Smooth muscle cell (in vitro differentiated cells): ENCODE measurements at regions not wholly inside any gene's neighbourhood (a gene's known extent, or its start where the extent isn't known, plus 50 kb on each side); places are given as distances from the start of the nearest gene placed in this dataset.

ENCODE experiments used
- DNase-seq: peaks from one replicate; lab custom pipeline; 2025; ENCODE audit not compliant: unreplicated experiment; lab: John Stamatoyannopoulos, UW
- H2AFZ ChIP-seq: fragments of 200-600 bp; sonication (generic); 2 replicates; pipeline ENCODE4 v1.6.0; 2016; ENCODE audit warnings: antibody characterized with exemption, low read depth, mild to moderate bottlenecking
- H3F3A ChIP-seq: fragments of 200-600 bp; sonication (generic); 2 replicates; pipeline ENCODE4 v1.6.0; 2017; ENCODE audit warnings: antibody characterized with exemption, low read depth
- H3K27ac ChIP-seq: fragments of 200-600 bp; sonication (generic); 2 replicates; pipeline ENCODE4 v1.5.1; 2016; ENCODE audit warnings: low read depth, mild to moderate bottlenecking
- H3K27me3 ChIP-seq: fragments of 200-600 bp; sonication (generic); 2 replicates; pipeline ENCODE4 v1.6.1; 2016; ENCODE audit warnings: low read depth, mild to moderate bottlenecking
- H3K36me3 ChIP-seq: fragments of 200-600 bp; sonication (generic); 2 replicates; pipeline ENCODE4 v1.5.1; 2016; ENCODE audit warnings: low read depth
- H3K4me1 ChIP-seq: fragments of 200-600 bp; sonication (generic); 2 replicates; pipeline ENCODE4 v1.5.1; 2016; ENCODE audit warnings: low read depth
- H3K4me2 ChIP-seq: fragments of 200-600 bp; sonication (generic); 2 replicates; pipeline ENCODE4 v1.6.0; 2016; ENCODE audit warnings: mild to moderate bottlenecking
- H3K4me3 ChIP-seq: fragments of 200-600 bp; sonication (generic); 2 replicates; pipeline ENCODE4 v1.5.1; 2016; ENCODE audit warnings: mild to moderate bottlenecking
- H3K79me2 ChIP-seq: fragments of 200-600 bp; sonication (generic); 2 replicates; pipeline ENCODE4 v1.6.0; 2016; ENCODE audit warnings: low read depth, mild to moderate bottlenecking
- H3K9ac ChIP-seq: fragments of 200-600 bp; sonication (generic); 2 replicates; pipeline ENCODE4 v1.6.0; 2016; ENCODE audit warnings: low read depth
- H3K9me3 ChIP-seq: fragments of 200-600 bp; sonication (generic); replicated peaks from 2 replicates; pipeline ENCODE4 v1.5.1; 2016; ENCODE audit warnings: low read depth
- H4K20me1 ChIP-seq: fragments of 200-600 bp; sonication (generic); 2 replicates; pipeline ENCODE4 v1.6.0; 2016; ENCODE audit warnings: low read depth
- WGBS: methylation state at CpG from one replicate; pipeline ENCODE4 v1.1.7; 2016; ENCODE audit warnings: low lambda C conversion rate; 5-methylcytosine and 5-hydroxymethylcytosine counted together
- TF ChIP-seq, protein P1 (sequence below): fragments of 200-600 bp; sonication (generic); IDR thresholded peaks from 2 replicates; pipeline ENCODE4 v1.5.1; 2017; ENCODE audit warnings: borderline replicate concordance, mild to moderate bottlenecking, antibody characterized with exemption; ENCODE audit not compliant: insufficient read depth, poor library complexity, severe bottlenecking

DNA sequence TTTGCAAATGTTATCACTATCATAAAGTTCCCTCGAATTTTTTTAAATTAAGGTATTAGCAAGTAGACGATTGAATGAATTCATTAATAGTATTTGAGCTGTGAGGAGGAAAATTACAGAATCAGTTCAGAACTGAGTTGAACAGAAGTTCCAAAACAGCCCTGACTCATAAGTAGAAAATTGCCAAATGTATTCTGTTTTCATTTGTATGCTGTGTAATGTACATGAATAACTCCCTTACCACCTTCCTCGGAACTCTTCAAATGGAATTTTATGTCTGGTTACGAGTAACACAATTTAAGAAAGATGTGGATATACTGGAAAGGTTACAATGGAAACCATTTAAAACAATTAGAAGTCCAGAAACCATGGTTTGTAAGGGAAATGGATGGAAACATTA is 283.3 kb upstream of the FAR2 start:
- no peak overlapping the region for H3K27ac ChIP-seq
- H3K9me3 ChIP-seq = no peaks in the 10 kb centered on the region
- no peak for DNase-seq
- no peaks in the 10 kb centered on the region for H3K27me3 ChIP-seq
- H3K36me3 ChIP-seq = no peaks in the 10 kb centered on the region
- 51% methylated on average over 4 of the region's 4 CpGs for WGBS
- no peak overlapping the region for H2AFZ ChIP-seq
- no peaks in the 10 kb centered on the region for H4K20me1 ChIP-seq
- TF ChIP-seq, protein P1, sequence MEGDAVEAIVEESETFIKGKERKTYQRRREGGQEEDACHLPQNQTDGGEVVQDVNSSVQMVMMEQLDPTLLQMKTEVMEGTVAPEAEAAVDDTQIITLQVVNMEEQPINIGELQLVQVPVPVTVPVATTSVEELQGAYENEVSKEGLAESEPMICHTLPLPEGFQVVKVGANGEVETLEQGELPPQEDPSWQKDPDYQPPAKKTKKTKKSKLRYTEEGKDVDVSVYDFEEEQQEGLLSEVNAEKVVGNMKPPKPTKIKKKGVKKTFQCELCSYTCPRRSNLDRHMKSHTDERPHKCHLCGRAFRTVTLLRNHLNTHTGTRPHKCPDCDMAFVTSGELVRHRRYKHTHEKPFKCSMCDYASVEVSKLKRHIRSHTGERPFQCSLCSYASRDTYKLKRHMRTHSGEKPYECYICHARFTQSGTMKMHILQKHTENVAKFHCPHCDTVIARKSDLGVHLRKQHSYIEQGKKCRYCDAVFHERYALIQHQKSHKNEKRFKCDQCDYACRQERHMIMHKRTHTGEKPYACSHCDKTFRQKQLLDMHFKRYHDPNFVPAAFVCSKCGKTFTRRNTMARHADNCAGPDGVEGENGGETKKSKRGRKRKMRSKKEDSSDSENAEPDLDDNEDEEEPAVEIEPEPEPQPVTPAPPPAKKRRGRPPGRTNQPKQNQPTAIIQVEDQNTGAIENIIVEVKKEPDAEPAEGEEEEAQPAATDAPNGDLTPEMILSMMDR = no peak
- no peaks in the 10 kb centered on the region for H3K79me2 ChIP-seq
- H3K4me2 ChIP-seq = no peak overlapping the region
- peaks cover 22% of the 10 kb centered on the region for H3F3A ChIP-seq
- H3K4me3 ChIP-seq = no peak overlapping the region
- peaks cover 11% of the 10 kb centered on the region for H3K4me1 ChIP-seq
- no peak overlapping the region for H3K9ac ChIP-seq

DNA sequence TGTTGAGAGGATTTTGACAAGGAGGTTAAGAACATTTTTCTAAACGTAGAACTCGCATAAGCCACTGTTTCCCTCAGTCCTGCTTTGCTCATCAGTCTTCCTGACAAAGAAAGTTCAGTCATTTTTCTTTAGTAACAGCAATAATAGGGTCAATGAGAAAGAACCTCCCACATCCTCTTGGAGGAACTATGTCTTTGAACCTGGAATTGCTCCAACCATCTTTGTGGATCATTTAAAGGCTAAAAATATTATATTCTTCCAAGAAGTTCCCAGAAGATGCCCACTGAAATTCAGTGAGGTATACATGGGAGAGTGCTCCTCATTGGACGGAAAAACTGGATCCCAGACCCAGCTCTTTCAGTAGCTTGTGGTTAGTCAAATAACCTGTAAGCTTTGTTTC is 282.8 kb upstream of the FAR2 start:
- no peak overlapping the region for H3K27ac ChIP-seq
- TF ChIP-seq, protein P1 = no peak
- H3K9ac ChIP-seq = no peak overlapping the region
- H4K20me1 ChIP-seq = no peaks in the 10 kb centered on the region
- no peak overlapping the region for H3K4me3 ChIP-seq
- H3K79me2 ChIP-seq = no peaks in the 10 kb centered on the region
- 59% methylated on average over 3 of the region's 3 CpGs for WGBS
- no peaks in the 10 kb centered on the region for H3K36me3 ChIP-seq
- H3K4me1 ChIP-seq = peaks cover 11% of the 10 kb centered on the region
- no peak overlapping the region for H3K4me2 ChIP-seq
- peaks cover 22% of the 10 kb centered on the region for H3F3A ChIP-seq
- no peak for DNase-seq
- H3K9me3 ChIP-seq = no peaks in the 10 kb centered on the region
- no peak overlapping the region for H2AFZ ChIP-seq
- H3K27me3 ChIP-seq = no peaks in the 10 kb centered on the region

DNA sequence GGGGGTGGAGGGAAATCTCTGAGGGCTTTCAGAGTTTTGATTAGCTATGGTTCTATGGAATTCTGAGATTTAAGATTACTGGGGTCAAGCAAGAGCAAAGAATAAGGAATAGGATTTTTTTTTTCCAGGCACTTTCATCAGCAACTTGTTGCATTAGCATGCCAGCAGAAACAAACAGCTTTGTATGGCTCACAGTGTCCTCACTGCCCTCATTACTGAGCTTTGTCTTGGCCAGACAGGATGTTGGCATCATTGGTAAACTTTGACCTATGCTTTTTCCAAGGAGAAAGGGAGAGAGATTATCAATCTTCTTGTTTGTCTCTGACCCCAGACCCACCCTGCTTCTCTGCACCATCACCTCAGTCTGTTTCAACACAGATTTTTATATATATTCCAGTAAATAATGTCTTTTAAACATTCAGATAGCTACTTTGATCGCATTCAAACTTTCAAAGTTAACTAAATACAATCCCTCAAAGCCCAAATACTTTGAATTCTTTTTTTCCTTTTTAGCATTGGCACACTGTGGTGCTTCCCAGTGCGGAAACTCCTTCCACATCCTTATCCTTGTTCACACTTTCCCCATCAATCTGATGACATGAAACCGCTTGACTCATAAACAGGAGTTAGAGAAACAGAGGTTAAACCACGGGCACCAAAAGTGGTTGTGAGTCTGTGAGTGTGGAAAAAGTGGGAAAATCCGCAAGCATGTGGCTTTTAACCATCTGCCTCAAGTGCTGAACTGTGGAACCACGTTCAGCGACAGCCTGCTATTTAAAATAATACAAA is 282.2 kb upstream of the FAR2 start:
- Histone ChIP-seq H3K4me3 (no peak overlapping the region), H4K20me1 (no peaks in the 10 kb centered on the region), H3K4me2 (no peak overlapping the region), H3K9me3 (no peaks in the 10 kb centered on the region), H3K4me1 (peaks cover 11% of the 10 kb centered on the region), H3K79me2 (no peaks in the 10 kb centered on the region), H3K27ac (peak overlapping the region; percentile 93), H3K27me3 (no peaks in the 10 kb centered on the region), H3K36me3 (no peaks in the 10 kb centered on the region), H3F3A (peaks cover 22% of the 10 kb centered on the region), H2AFZ (no peak overlapping the region), H3K9ac (no peak overlapping the region)
- DNase-seq = no peak
- WGBS = 52% methylated on average over 7 of the region's 7 CpGs
- TF ChIP-seq, protein P1 = no peak

DNA sequence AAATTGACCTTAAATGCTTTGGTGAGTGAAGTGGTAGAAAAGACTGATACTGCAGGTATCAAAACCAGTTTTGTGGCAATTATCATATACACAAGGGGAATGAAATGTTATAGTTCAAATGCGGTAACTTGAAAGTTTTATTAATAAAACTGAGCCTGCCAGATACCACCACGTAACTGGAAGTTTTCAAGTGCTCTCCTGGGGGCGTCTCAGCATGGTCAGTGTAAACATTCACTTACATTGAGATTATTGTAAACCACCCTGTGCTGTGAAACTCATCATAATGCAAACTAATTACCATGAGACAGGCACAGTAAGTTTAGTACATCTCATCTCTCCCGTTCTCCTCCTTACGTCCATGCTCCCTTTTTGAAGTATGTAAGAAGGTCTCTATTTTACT is 280.7 kb upstream of the FAR2 start:
- no peaks in the 10 kb centered on the region for H4K20me1 ChIP-seq
- H3K27me3 ChIP-seq = no peaks in the 10 kb centered on the region
- H3K36me3 ChIP-seq = no peaks in the 10 kb centered on the region
- H3K9ac ChIP-seq = peak overlapping the region; percentile 48
- peaks cover 11% of the 10 kb centered on the region for H3K4me1 ChIP-seq
- H2AFZ ChIP-seq = no peak overlapping the region
- TF ChIP-seq, protein P1 = no peak
- no peak overlapping the region for H3K4me3 ChIP-seq
- H3K9me3 ChIP-seq = no peaks in the 10 kb centered on the region
- WGBS = 14% methylated on average over 5 of the region's 5 CpGs
- H3K27ac ChIP-seq = peak overlapping the region; percentile 93
- H3K4me2 ChIP-seq = peak overlapping the region; percentile 67
- DNase-seq = no peak
- H3F3A ChIP-seq = peaks cover 22% of the 10 kb centered on the region
- H3K79me2 ChIP-seq = no peaks in the 10 kb centered on the region
